Karpas-422 (cell line): ENCODE measurements at regions not wholly inside any gene's neighbourhood (a gene's known extent, or its start where the extent isn't known, plus 50 kb on each side); places are given as distances from the start of the nearest gene placed in this dataset.

Source experiments
- DNase-seq: peaks from one replicate; pipeline ENCODE4 v3.0.0-alpha.2; 2015
- H2AFZ ChIP-seq: fragments of 200-600 bp; sonication (generic); 2 replicates; pipeline ENCODE4 v1.6.1; 2014; ENCODE audit warnings: antibody characterized with exemption, low read length, mixed read lengths
- H3K27ac ChIP-seq: fragments of 200-600 bp; sonication (generic); 2 replicates; pipeline ENCODE4 v1.5.1; 2014; ENCODE audit warnings: mild to moderate bottlenecking, low read length, moderate library complexity
- H3K27me3 ChIP-seq: fragments of 200-600 bp; sonication (generic); 2 replicates; pipeline ENCODE4 v1.6.1; 2014; ENCODE audit warnings: low read length, mixed read lengths
- H3K36me3 ChIP-seq: fragments of 200-600 bp; sonication (generic); 2 replicates; pipeline ENCODE4 v1.6.1; 2014; ENCODE audit warnings: low read length, mixed read lengths; ENCODE audit not compliant: insufficient read depth
- H3K4me1 ChIP-seq: fragments of 200-600 bp; sonication (generic); 2 replicates; pipeline ENCODE4 v1.6.1; 2014; ENCODE audit warnings: mild to moderate bottlenecking, low read length, mixed read lengths
- H3K4me2 ChIP-seq: fragments of 200-600 bp; sonication (generic); 2 replicates; pipeline ENCODE4 v1.6.1; 2014; ENCODE audit warnings: low read length, low read depth, mild to moderate bottlenecking; ENCODE audit not compliant: poor library complexity, severe bottlenecking
- H3K4me3 ChIP-seq: fragments of 200-600 bp; sonication (generic); 2 replicates; pipeline ENCODE4 v1.5.1; 2014; ENCODE audit warnings: mild to moderate bottlenecking, antibody characterized with exemption, low read length, mixed read lengths
- H3K79me2 ChIP-seq: fragments of 200-600 bp; sonication (generic); 2 replicates; pipeline ENCODE4 v1.6.1; 2014; ENCODE audit warnings: mild to moderate bottlenecking, low read length, mixed read lengths
- H3K9ac ChIP-seq: fragments of 200-600 bp; sonication (generic); 2 replicates; pipeline ENCODE4 v1.6.0; 2014; ENCODE audit warnings: low read length
- H3K9me2 ChIP-seq: fragments of 200-600 bp; sonication (generic), shearing (Covaris generic); replicated peaks from 2 replicates; pipeline ENCODE4 v1.6.0; 2014; ENCODE audit warnings: mild to moderate bottlenecking, low read length, moderate library complexity; ENCODE audit not compliant: insufficient read depth
- H3K9me3 ChIP-seq: fragments of 300-700, 200-600 bp; sonication (generic); 2 replicates; pipeline ENCODE4 v1.6.1; 2014; ENCODE audit warnings: low read length, mixed read lengths
- H4K20me1 ChIP-seq: fragments of 200-600 bp; sonication (generic); 2 replicates; pipeline ENCODE4 v1.6.1; 2014; ENCODE audit warnings: mild to moderate bottlenecking, antibody characterized with exemption, low read length, low read depth; ENCODE audit not compliant: insufficient read depth

GRCh38 chr2:145067549-145068030 lies 547.7 kb upstream of the ZEB2 start:
- no peak overlapping the region for H3K4me2 ChIP-seq
- no peaks in the 10 kb centered on the region for H3K27me3 ChIP-seq

GRCh38 chr2:145066856-145067548 lies 547.1 kb upstream of the ZEB2 start:
- no peaks in the 10 kb centered on the region for H3K27me3 ChIP-seq
- no peak overlapping the region for H3K4me2 ChIP-seq
- no peak overlapping the region for H3K4me3 ChIP-seq

More at GRCh38 chr2:145067549-145068030, 547.7 kb upstream of the ZEB2 start:
- H3K27ac ChIP-seq, result no peak overlapping the region
- H3K79me2 ChIP-seq, result no peaks in the 10 kb centered on the region
- H3K9me3 ChIP-seq, result no peaks in the 10 kb centered on the region
- no peaks in the 10 kb centered on the region for H3K36me3 ChIP-seq
- H3K4me1 ChIP-seq, result no peaks in the 10 kb centered on the region
- H4K20me1 ChIP-seq, result no peaks in the 10 kb centered on the region
- H2AFZ ChIP-seq, result no peak overlapping the region
- H3K4me3 ChIP-seq, result no peak overlapping the region
- no peak for DNase-seq
- no peaks in the 10 kb centered on the region for H3K9me2 ChIP-seq
- H3K9ac ChIP-seq, result no peak overlapping the region

GRCh38 chr2:145066151-145066661 lies 546.3 kb upstream of the ZEB2 start:
- Histone ChIP-seq H3K4me3 (no peak overlapping the region), H3K27ac (no peak overlapping the region), H3K36me3 (no peaks in the 10 kb centered on the region), H3K9me3 (no peaks in the 10 kb centered on the region), H2AFZ (no peak overlapping the region), H3K9ac (no peak overlapping the region), H3K27me3 (no peaks in the 10 kb centered on the region), H3K9me2 (no peaks in the 10 kb centered on the region), H3K4me2 (no peak overlapping the region), H4K20me1 (no peaks in the 10 kb centered on the region), H3K79me2 (no peaks in the 10 kb centered on the region), H3K4me1 (no peaks in the 10 kb centered on the region)
- no peak for DNase-seq

More at GRCh38 chr2:145066856-145067548, 547.1 kb upstream of the ZEB2 start:
- Histone ChIP-seq H3K9me2 (no peaks in the 10 kb centered on the region), H3K9me3 (no peaks in the 10 kb centered on the region), H3K36me3 (no peaks in the 10 kb centered on the region), H2AFZ (no peak overlapping the region), H3K9ac (no peak overlapping the region), H3K27ac (no peak overlapping the region), H4K20me1 (no peaks in the 10 kb centered on the region), H3K4me1 (no peaks in the 10 kb centered on the region), H3K79me2 (no peaks in the 10 kb centered on the region)
- DNase-seq, result no peak

- Histone ChIP-seq H2AFZ (no peak overlapping the region), H3K4me3 (no peak overlapping the region), H3K9ac (no peak overlapping the region), H3K9me3 (no peaks in the 10 kb centered on the region), H3K36me3 (no peaks in the 10 kb centered on the region), H3K4me1 (no peaks in the 10 kb centered on the region), H3K27ac (no peak overlapping the region), H3K27me3 (no peaks in the 10 kb centered on the region), H3K9me2 (no peaks in the 10 kb centered on the region), H3K79me2 (no peaks in the 10 kb centered on the region), H3K4me2 (no peak overlapping the region), H4K20me1 (no peaks in the 10 kb centered on the region)
- DNase-seq, result no peak
These were observed 545.4 kb upstream of the ZEB2 start for GRCh38 chr2:145065342-145065741.

- H3K79me2 ChIP-seq, result no peaks in the 10 kb centered on the region
These were observed 544.6 kb upstream of the ZEB2 start for GRCh38 chr2:145064511-145064910.

GRCh38 chr2:145060876-145061275 lies 541.0 kb upstream of the ZEB2 start:
- Histone ChIP-seq H2AFZ (no peak overlapping the region), H3K9me3 (no peaks in the 10 kb centered on the region), H3K4me3 (no peak overlapping the region), H3K27ac (no peak overlapping the region), H3K27me3 (no peaks in the 10 kb centered on the region), H3K9me2 (no peaks in the 10 kb centered on the region), H3K4me2 (no peak overlapping the region), H3K4me1 (no peaks in the 10 kb centered on the region), H3K79me2 (no peaks in the 10 kb centered on the region), H3K9ac (no peak overlapping the region), H4K20me1 (no peaks in the 10 kb centered on the region), H3K36me3 (no peaks in the 10 kb centered on the region)
- no peak for DNase-seq

More at GRCh38 chr2:145064511-145064910, 544.6 kb upstream of the ZEB2 start:
- H4K20me1 ChIP-seq, result no peaks in the 10 kb centered on the region
- H3K9me2 ChIP-seq, result no peaks in the 10 kb centered on the region
- no peak overlapping the region for H3K4me2 ChIP-seq
- H3K27ac ChIP-seq, result no peak overlapping the region
- no peak overlapping the region for H3K4me3 ChIP-seq
- no peaks in the 10 kb centered on the region for H3K27me3 ChIP-seq
- no peak overlapping the region for H2AFZ ChIP-seq
- H3K9ac ChIP-seq, result no peak overlapping the region
- DNase-seq, result no peak
- H3K4me1 ChIP-seq, result no peaks in the 10 kb centered on the region
- H3K36me3 ChIP-seq, result no peaks in the 10 kb centered on the region
- H3K9me3 ChIP-seq, result no peaks in the 10 kb centered on the region

- Histone ChIP-seq H3K79me2 (no peaks in the 10 kb centered on the region), H3K36me3 (no peaks in the 10 kb centered on the region), H3K4me3 (no peak overlapping the region), H2AFZ (no peak overlapping the region), H3K4me2 (no peak overlapping the region), H3K27ac (no peak overlapping the region), H3K27me3 (no peaks in the 10 kb centered on the region), H3K9me3 (no peaks in the 10 kb centered on the region), H4K20me1 (no peaks in the 10 kb centered on the region), H3K9ac (no peak overlapping the region), H3K9me2 (no peaks in the 10 kb centered on the region), H3K4me1 (no peaks in the 10 kb centered on the region)
- DNase-seq, result no peak
These were observed 540.0 kb upstream of the ZEB2 start for GRCh38 chr2:145059914-145060313.

- H3K36me3 ChIP-seq, result no peaks in the 10 kb centered on the region
- no peaks in the 10 kb centered on the region for H3K9me3 ChIP-seq
- no peak overlapping the region for H3K4me2 ChIP-seq
- H3K79me2 ChIP-seq, result no peaks in the 10 kb centered on the region
- H3K4me1 ChIP-seq, result no peaks in the 10 kb centered on the region
- no peak overlapping the region for H3K9ac ChIP-seq
- no peak overlapping the region for H2AFZ ChIP-seq
- no peaks in the 10 kb centered on the region for H4K20me1 ChIP-seq
- H3K4me3 ChIP-seq, result no peak overlapping the region
- DNase-seq, result no peak
- H3K27ac ChIP-seq, result no peak overlapping the region
- H3K27me3 ChIP-seq, result no peaks in the 10 kb centered on the region
- no peaks in the 10 kb centered on the region for H3K9me2 ChIP-seq
These were observed 539.4 kb upstream of the ZEB2 start for GRCh38 chr2:145059343-145059742.
